ENCODE measurements at regions not wholly inside any gene's neighbourhood (a gene's known extent, or its start where the extent isn't known, plus 50 kb on each side); places are given as distances from the start of the nearest gene placed in this dataset.

- TF ChIP-seq CTCF (conservative IDR thresholded peaks at IDR 0.05 in 1 of 2, IDR thresholded peaks at IDR 0.05 in 1 of 2; ENCODE audit: low read depth in 1 of 2, low read length in 2 of 2) (no peak), EZH2 (IDR thresholded peaks at IDR 0.05; ENCODE audit: low read length, missing control alignments) (no peak)
Measured at GRCh38 chr2:203809084-203809521, 58.5 kb upstream of the CTLA4 start.
